ENCODE measurements at regions not wholly inside any gene's neighbourhood (a gene's known extent, or its start where the extent isn't known, plus 50 kb on each side); places are given as distances from the start of the nearest gene placed in this dataset.

- Histone ChIP-seq H3K27ac (no peak overlapping the region), H3K27me3 (no peaks in the 10 kb centered on the region), H3K9me3 (no peaks in the 10 kb centered on the region), H3K36me3 (no peaks in the 10 kb centered on the region), H3K4me1 (no peaks in the 10 kb centered on the region), H3K4me3 (replicated peaks in 1 of 3) (no peak overlapping the region)
- WGBS, 2 donors = 27 to 35% methylated on average over 14 to 15 of the region's 15 CpGs
- no peak for DNase-seq
- intact Hi-C loops (cut with DNase I) = no loop called here
- TF ChIP-seq POLR2A (IDR thresholded peaks at IDR 0.05) = no peak
- TF ChIP-seq CTCF (IDR thresholded peaks at IDR 0.05) = no peak
Observed at GRCh38 chr19:13610039-13610691, 103.9 kb upstream of the CACNA1A start.

GRCh38 chr19:13606156-13606555 lies 99.9 kb upstream of the CACNA1A start:
- no peak overlapping the region for H3K27ac ChIP-seq
- no peaks in the 10 kb centered on the region for H3K4me1 ChIP-seq
- no peaks in the 10 kb centered on the region for H3K27me3 ChIP-seq
- intact Hi-C loops (cut with DNase I) = no loop called here
- no peaks in the 10 kb centered on the region for H3K36me3 ChIP-seq
- TF ChIP-seq POLR2A (IDR thresholded peaks at IDR 0.05) (no peak), CTCF (IDR thresholded peaks at IDR 0.05) (no peak)
- H3K4me3 ChIP-seq (replicated peaks in 1 of 3) = no peak overlapping the region
- 77 to 82% methylated on average over 13 of the region's 13 CpGs for WGBS, 2 donors
- H3K9me3 ChIP-seq = no peaks in the 10 kb centered on the region
- no peak for DNase-seq

- no peak for TF ChIP-seq POLR2A (IDR thresholded peaks at IDR 0.05)
- TF ChIP-seq CTCF (IDR thresholded peaks at IDR 0.05) = no peak
- Histone ChIP-seq H3K27ac (no peak overlapping the region), H3K36me3 (no peaks in the 10 kb centered on the region), H3K9me3 (no peaks in the 10 kb centered on the region), H3K4me1 (no peaks in the 10 kb centered on the region), H3K4me3 (replicated peaks in 1 of 3) (no peak overlapping the region), H3K27me3 (no peaks in the 10 kb centered on the region)
- DNase-seq = no peak
- 68 to 72% methylated on average over 4 of the region's 4 CpGs for WGBS, 2 donors
- intact Hi-C loops (cut with DNase I) = loop anchor here (5.0 kb wide), 1 partner anchor 267 kb away; no protein-coding TSS in a partner anchor
Observed at GRCh38 chr19:13604902-13605586, 98.8 kb upstream of the CACNA1A start.

- Histone ChIP-seq H3K36me3 (no peaks in the 10 kb centered on the region), H3K27ac (no peak overlapping the region), H3K9me3 (no peaks in the 10 kb centered on the region), H3K27me3 (no peaks in the 10 kb centered on the region), H3K4me1 (no peaks in the 10 kb centered on the region), H3K4me3 (replicated peaks in 1 of 3) (no peak overlapping the region)
- TF ChIP-seq POLR2A (IDR thresholded peaks at IDR 0.05) (no peak), CTCF (IDR thresholded peaks at IDR 0.05) (no peak)
- intact Hi-C loops (cut with DNase I) = loop anchor here (5.0 kb wide), 1 partner anchor 271 kb away; no protein-coding TSS in a partner anchor
- 72 to 85% methylated on average over 5 to 6 of the region's 6 CpGs for WGBS, 2 donors
- no peak for DNase-seq
Observed at GRCh38 chr19:13600802-13601201, 94.5 kb upstream of the CACNA1A start.

- whole genome bisulfite sequencing, 2 donors = 81 to 84% methylated on average over 5 to 6 of the region's 9 CpGs
- no peak for DNase-seq
- H3K36me3 ChIP-seq = no peaks in the 10 kb centered on the region
- intact Hi-C loops (cut with DNase I) = loop anchor here (5.0 kb wide), 1 partner anchor 272 kb away; no protein-coding TSS in a partner anchor
- H3K27ac ChIP-seq = no peak overlapping the region
- no peak overlapping the region for H3K4me3 ChIP-seq (replicated peaks in 1 of 3)
- no peaks in the 10 kb centered on the region for H3K27me3 ChIP-seq
- no peaks in the 10 kb centered on the region for H3K9me3 ChIP-seq
- H3K4me1 ChIP-seq = no peaks in the 10 kb centered on the region
- TF ChIP-seq POLR2A (IDR thresholded peaks at IDR 0.05) = no peak
Observed at GRCh38 chr19:13600091-13600490, 93.8 kb upstream of the CACNA1A start.

Data from thyroid gland (tissue), 4 donors.